HCT116 (cell line): ENCODE measurements at regions not wholly inside any gene's neighbourhood (a gene's known extent, or its start where the extent isn't known, plus 50 kb on each side); places are given as distances from the start of the nearest gene placed in this dataset.

ENCODE experiments used
- ATAC-seq: fragments of 200-7000 bp; cut with Tn5 transposase; 2 replicates; pipeline ENCODE4 v1.9.1; 2020; ENCODE audit warnings: mild to moderate bottlenecking, moderate library complexity
- BruUV-seq: library from RNA; stranded (reverse); fragments of 400-500 nt; replicated peaks from 2 replicates; lab custom pipeline; 2021; lab: Mats Ljungman, UMichigan
- CTCF ChIA-PET: fragments of 300-600 bp; sonication (Branson Sonifier 250); formaldehyde crosslinking; loops from one replicate; lab custom pipeline; 2021; ENCODE audit warnings: antibody characterized with exemption; lab: Charles Lee
- POLR2A ChIA-PET: fragments of 300-600, 350-600 bp; sonication (Branson Sonifier 250); formaldehyde crosslinking; loops from one replicate; lab custom pipeline; 2021; ENCODE audit warnings: antibody characterized with exemption; lab: Charles Lee
- RAD21 ChIA-PET, 2 experiments: fragments of 300-600 bp; sonication (Branson Sonifier 250); formaldehyde crosslinking; loops; one replicate each; lab custom pipeline; 2023; ENCODE audit warnings: low total read pairs in 2 of 2; ENCODE audit not compliant: uncharacterized antibody in 2 of 2, unreplicated experiment in 2 of 2, low non-redundant PET in 1 of 2; lab: Charles Lee
- DNase-seq: peaks from one replicate; pipeline ENCODE4 v3.0.0-alpha.2; 2010; ENCODE audit warnings: low read depth, low spot score
- H2AFZ ChIP-seq: fragments of 200-600 bp; shearing (Covaris generic), sonication (generic); 2 replicates; pipeline ENCODE4 v1.6.1; 2017; ENCODE audit warnings: low read depth, mixed run types, mixed read lengths, antibody characterized with exemption, low read length; ENCODE audit not compliant: poor library complexity, severe bottlenecking
- H3K27ac ChIP-seq: 2 replicates; pipeline ENCODE4 v1.5.1; 2012; ENCODE audit warnings: low read depth, low read length
- H3K27me3 ChIP-seq: fragments of 200-600 bp; sonication (generic); 2 replicates; pipeline ENCODE4 v1.6.1; 2016; ENCODE audit warnings: mixed run types, low read length, mixed read lengths; ENCODE audit not compliant: insufficient read depth
- H3K36me3 ChIP-seq, 2 experiments: fragments of 200-500 bp in 1 of 2; fragments of 200-600 bp in 1 of 2; sonication (Bioruptor generic) in 1 of 2; sonication (generic) in 1 of 2; 2 replicates each; pipeline versions ENCODE4 v1.5.1 to v1.6.1; 2014 to 2016; ENCODE audit warnings: low read length in 2 of 2, inconsistent platforms in 1 of 2, mixed read lengths in 1 of 2, mixed run types in 1 of 2; ENCODE audit not compliant: insufficient read depth in 2 of 2, control insufficient read depth in 1 of 2
- H3K4me1 ChIP-seq, 2 experiments: fragments of 200-600 bp in 1 of 2; sonication (generic) in 1 of 2; 2 replicates each; pipeline versions ENCODE4 v1.5.1 to v1.6.1; 2012 to 2017; ENCODE audit warnings: low read length in 2 of 2, inconsistent platforms in 1 of 2, mild to moderate bottlenecking in 1 of 2, mixed read lengths in 1 of 2, mixed run types in 1 of 2, moderate library complexity in 1 of 2; ENCODE audit not compliant: insufficient read depth in 2 of 2, control insufficient read depth in 1 of 2
- H3K4me2 ChIP-seq: fragments of 200-600 bp; sonication (generic); 2 replicates; pipeline ENCODE4 v1.6.1; 2017; ENCODE audit warnings: mixed run types, low read length, mixed read lengths
- H3K4me3 ChIP-seq, 2 experiments: fragments of 200-600 bp in 1 of 2; sonication (generic) in 1 of 2; replicated peaks in 1 of 2; 2 replicates each; pipeline ENCODE4 v1.5.1; 2011 to 2016; ENCODE audit warnings: low read length in 2 of 2, control low read depth in 1 of 2, low read depth in 1 of 2, mild to moderate bottlenecking in 1 of 2, mixed read lengths in 1 of 2, mixed run types in 1 of 2
- H3K79me2 ChIP-seq: fragments of 200-600 bp; sonication (generic); 2 replicates; pipeline ENCODE4 v1.6.1; 2017; ENCODE audit warnings: mild to moderate bottlenecking, mixed run types, low read length, moderate library complexity, mixed read lengths; ENCODE audit not compliant: insufficient read depth
- H3K9ac ChIP-seq: fragments of 200-600 bp; sonication (generic); 2 replicates; pipeline ENCODE4 v1.6.1; 2016; ENCODE audit warnings: low read length, mixed read lengths
- H3K9me2 ChIP-seq: fragments of 200-600 bp; sonication (generic), shearing (Covaris generic); 2 replicates; pipeline ENCODE4 v1.6.1; 2017; ENCODE audit warnings: mixed run types, mild to moderate bottlenecking, moderate library complexity; ENCODE audit not compliant: insufficient read depth
- H3K9me3 ChIP-seq, 2 experiments: fragments of 200-500 bp in 1 of 2; fragments of 200-600 bp in 1 of 2; sonication (Bioruptor generic) in 1 of 2; sonication (generic) in 1 of 2; 2 replicates each; pipeline ENCODE4 v1.6.1; 2014 to 2017; ENCODE audit warnings: low read length in 2 of 2, mixed read lengths in 2 of 2, inconsistent platforms in 1 of 2, low read depth in 1 of 2, mild to moderate bottlenecking in 1 of 2, mixed run types in 1 of 2, moderate library complexity in 1 of 2; ENCODE audit not compliant: control insufficient read depth in 1 of 2, insufficient read depth in 1 of 2
- H4K20me1 ChIP-seq: fragments of 200-600 bp; sonication (generic), shearing (Covaris generic); 2 replicates; pipeline ENCODE4 v1.6.1; 2017; ENCODE audit warnings: mixed run types, mild to moderate bottlenecking, moderate library complexity; ENCODE audit not compliant: insufficient read depth
- CBX3 ChIP-seq: IDR thresholded peaks from 2 replicates; pipeline ENCODE4 v1.6.1; 2012; ENCODE audit warnings: low read depth
- CEBPB ChIP-seq: IDR thresholded peaks from 2 replicates; pipeline ENCODE4 v1.6.1; 2012; ENCODE audit warnings: low read depth
- EZH2 ChIP-seq: fragments of 200-600 bp; sonication (generic); IDR thresholded peaks from 2 replicates; pipeline ENCODE4 v1.6.1; 2017; ENCODE audit warnings: antibody characterized with exemption, mixed run types
- JUND ChIP-seq: IDR thresholded peaks from 2 replicates; pipeline ENCODE4 v1.6.1; 2012
- MAX ChIP-seq: IDR thresholded peaks from 2 replicates; pipeline ENCODE4 v1.6.1; 2012
- POLR2AphosphoS5 ChIP-seq: IDR thresholded peaks from 2 replicates; pipeline ENCODE4 v1.6.1; 2011; ENCODE audit warnings: mild to moderate bottlenecking, low read depth, low read length, moderate library complexity
- RAD21 ChIP-seq: IDR thresholded peaks from 2 replicates; pipeline ENCODE4 v1.6.1; 2012; ENCODE audit warnings: low read depth, mild to moderate bottlenecking
- SIN3A ChIP-seq: IDR thresholded peaks from 2 replicates; pipeline ENCODE4 v1.6.1; 2012; ENCODE audit warnings: low read depth
- SP1 ChIP-seq: IDR thresholded peaks from 2 replicates; pipeline ENCODE4 v1.6.1; 2012; ENCODE audit warnings: low read depth
- intact Hi-C: fragments of 100-400 bp; cut with micrococcal nuclease; formaldehyde crosslinking; loops from 2 replicates; pipeline ENCODE4 v1.10.0; 2022
- TF ChIP-seq, protein P1 (sequence below): IDR thresholded peaks from 2 replicates; pipeline ENCODE4 v1.6.1; 2012; ENCODE audit warnings: low read depth
- TF ChIP-seq, protein P2 (sequence below): IDR thresholded peaks from 2 replicates; pipeline ENCODE4 v1.6.1; 2011; ENCODE audit warnings: mild to moderate bottlenecking, low read length, moderate library complexity; ENCODE audit not compliant: insufficient replicate concordance; ENCODE audit errors: extremely low read depth
- TF ChIP-seq, protein P3 (sequence below): IDR thresholded peaks from 2 replicates; pipeline ENCODE4 v1.6.1; 2012

GRCh38 chr5:171702135-171702770 is 83.4 kb upstream of the SMIM23 start:
- Histone ChIP-seq H3K9me2 (no peaks in the 10 kb centered on the region), H3K9me3 (no peaks in the 10 kb centered on the region), H3K4me2 (no peak overlapping the region), H3K79me2 (no peaks in the 10 kb centered on the region), H3K27ac (no peak overlapping the region), H3K9ac (no peak overlapping the region), H4K20me1 (no peaks in the 10 kb centered on the region), H3K27me3 (no peaks in the 10 kb centered on the region; the same call in 1 of the 2 replicates), H2AFZ (no peak overlapping the region), H3K36me3 (no peaks in the 10 kb centered on the region)
- ChIA-PET RAD21 (no interaction called here), POLR2A (no interaction called here)
- intact Hi-C loops = no loop called here
- no peak for DNase-seq
- ATAC-seq = no peak
- no TSS peak for BruUV-seq
- no peak for TF ChIP-seq JUND
- TF ChIP-seq CEBPB = no peak
- TF ChIP-seq, protein P1, sequence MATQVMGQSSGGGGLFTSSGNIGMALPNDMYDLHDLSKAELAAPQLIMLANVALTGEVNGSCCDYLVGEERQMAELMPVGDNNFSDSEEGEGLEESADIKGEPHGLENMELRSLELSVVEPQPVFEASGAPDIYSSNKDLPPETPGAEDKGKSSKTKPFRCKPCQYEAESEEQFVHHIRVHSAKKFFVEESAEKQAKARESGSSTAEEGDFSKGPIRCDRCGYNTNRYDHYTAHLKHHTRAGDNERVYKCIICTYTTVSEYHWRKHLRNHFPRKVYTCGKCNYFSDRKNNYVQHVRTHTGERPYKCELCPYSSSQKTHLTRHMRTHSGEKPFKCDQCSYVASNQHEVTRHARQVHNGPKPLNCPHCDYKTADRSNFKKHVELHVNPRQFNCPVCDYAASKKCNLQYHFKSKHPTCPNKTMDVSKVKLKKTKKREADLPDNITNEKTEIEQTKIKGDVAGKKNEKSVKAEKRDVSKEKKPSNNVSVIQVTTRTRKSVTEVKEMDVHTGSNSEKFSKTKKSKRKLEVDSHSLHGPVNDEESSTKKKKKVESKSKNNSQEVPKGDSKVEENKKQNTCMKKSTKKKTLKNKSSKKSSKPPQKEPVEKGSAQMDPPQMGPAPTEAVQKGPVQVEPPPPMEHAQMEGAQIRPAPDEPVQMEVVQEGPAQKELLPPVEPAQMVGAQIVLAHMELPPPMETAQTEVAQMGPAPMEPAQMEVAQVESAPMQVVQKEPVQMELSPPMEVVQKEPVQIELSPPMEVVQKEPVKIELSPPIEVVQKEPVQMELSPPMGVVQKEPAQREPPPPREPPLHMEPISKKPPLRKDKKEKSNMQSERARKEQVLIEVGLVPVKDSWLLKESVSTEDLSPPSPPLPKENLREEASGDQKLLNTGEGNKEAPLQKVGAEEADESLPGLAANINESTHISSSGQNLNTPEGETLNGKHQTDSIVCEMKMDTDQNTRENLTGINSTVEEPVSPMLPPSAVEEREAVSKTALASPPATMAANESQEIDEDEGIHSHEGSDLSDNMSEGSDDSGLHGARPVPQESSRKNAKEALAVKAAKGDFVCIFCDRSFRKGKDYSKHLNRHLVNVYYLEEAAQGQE = no peak
- TF ChIP-seq, protein P2, sequence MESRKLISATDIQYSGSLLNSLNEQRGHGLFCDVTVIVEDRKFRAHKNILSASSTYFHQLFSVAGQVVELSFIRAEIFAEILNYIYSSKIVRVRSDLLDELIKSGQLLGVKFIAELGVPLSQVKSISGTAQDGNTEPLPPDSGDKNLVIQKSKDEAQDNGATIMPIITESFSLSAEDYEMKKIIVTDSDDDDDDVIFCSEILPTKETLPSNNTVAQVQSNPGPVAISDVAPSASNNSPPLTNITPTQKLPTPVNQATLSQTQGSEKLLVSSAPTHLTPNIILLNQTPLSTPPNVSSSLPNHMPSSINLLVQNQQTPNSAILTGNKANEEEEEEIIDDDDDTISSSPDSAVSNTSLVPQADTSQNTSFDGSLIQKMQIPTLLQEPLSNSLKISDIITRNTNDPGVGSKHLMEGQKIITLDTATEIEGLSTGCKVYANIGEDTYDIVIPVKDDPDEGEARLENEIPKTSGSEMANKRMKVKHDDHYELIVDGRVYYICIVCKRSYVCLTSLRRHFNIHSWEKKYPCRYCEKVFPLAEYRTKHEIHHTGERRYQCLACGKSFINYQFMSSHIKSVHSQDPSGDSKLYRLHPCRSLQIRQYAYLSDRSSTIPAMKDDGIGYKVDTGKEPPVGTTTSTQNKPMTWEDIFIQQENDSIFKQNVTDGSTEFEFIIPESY = no peak
- no peak for TF ChIP-seq EZH2
- no peak for TF ChIP-seq MAX
- TF ChIP-seq POLR2AphosphoS5 = no peak
- no peak for TF ChIP-seq SIN3A
- TF ChIP-seq CBX3 = no peak
- TF ChIP-seq, protein P3, sequence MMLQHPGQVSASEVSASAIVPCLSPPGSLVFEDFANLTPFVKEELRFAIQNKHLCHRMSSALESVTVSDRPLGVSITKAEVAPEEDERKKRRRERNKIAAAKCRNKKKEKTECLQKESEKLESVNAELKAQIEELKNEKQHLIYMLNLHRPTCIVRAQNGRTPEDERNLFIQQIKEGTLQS = no peak
- TF ChIP-seq RAD21 = no peak
- no peak for TF ChIP-seq SP1
- TF ChIP-seq, all 23 proteins: peak for 0
- H3K4me3 ChIP-seq = no peak overlapping the region
- CTCF ChIA-PET = no interaction called here
- H3K4me1 ChIP-seq = no peaks in the 10 kb centered on the region
